ENCODE measurements at regions not wholly inside any gene's neighbourhood (a gene's known extent, or its start where the extent isn't known, plus 50 kb on each side); places are given as distances from the start of the nearest gene placed in this dataset.

- H3K27me3 ChIP-seq, result no peaks in the 10 kb centered on the region
- intact Hi-C loops (cut with DNase I), result no loop called here
- 50 to 64% methylated on average over 1 of the region's 1 CpG for WGBS, 2 donors
- ATAC-seq (no peak), DNase-seq (no peak), FAIRE-seq (no peak)
- no peak overlapping the region for H3K4me3 ChIP-seq
- no peaks in the 10 kb centered on the region for H3K36me3 ChIP-seq
- no peaks in the 10 kb centered on the region for H3K9me3 ChIP-seq
- no peaks in the 10 kb centered on the region for H3K4me1 ChIP-seq
- no peak for TF ChIP-seq CTCF (IDR thresholded peaks at IDR 0.05)
- H3K27ac ChIP-seq, result no peak overlapping the region
Observed at GRCh38 chr20:12670301-12670700, 338.5 kb upstream of the SPTLC3 start.

GRCh38 chr20:12673352-12673751, 335.4 kb upstream of the SPTLC3 start:
- intact Hi-C loops (cut with DNase I), result no loop called here
- Histone ChIP-seq H3K36me3 (no peaks in the 10 kb centered on the region), H3K4me1 (no peaks in the 10 kb centered on the region), H3K4me3 (no peak overlapping the region), H3K27me3 (no peaks in the 10 kb centered on the region), H3K9me3 (no peaks in the 10 kb centered on the region), H3K27ac (no peak overlapping the region)
- 52 to 57% methylated on average over 5 of the region's 5 CpGs for WGBS, 2 donors
- FAIRE-seq (no peak), DNase-seq (no peak), ATAC-seq (no peak)
- no peak for TF ChIP-seq CTCF (IDR thresholded peaks at IDR 0.05)

GRCh38 chr20:12677925-12678324, 330.8 kb upstream of the SPTLC3 start:
- FAIRE-seq, result no peak
- no peak for DNase-seq
- H3K4me1 ChIP-seq, result no peaks in the 10 kb centered on the region
- 57 to 74% methylated on average over 1 of the region's 1 CpG for WGBS, 2 donors
- H3K27ac ChIP-seq, result no peak overlapping the region
- H3K9me3 ChIP-seq, result no peaks in the 10 kb centered on the region
- H3K4me3 ChIP-seq, result no peak overlapping the region
- H3K27me3 ChIP-seq, result no peaks in the 10 kb centered on the region
- intact Hi-C loops (cut with DNase I), result no loop called here
- no peak for TF ChIP-seq CTCF (IDR thresholded peaks at IDR 0.05)
- no peak for ATAC-seq
- H3K36me3 ChIP-seq, result no peaks in the 10 kb centered on the region

GRCh38 chr20:12679447-12679846, 329.3 kb upstream of the SPTLC3 start:
- H3K9me3 ChIP-seq, result no peaks in the 10 kb centered on the region
- H3K4me3 ChIP-seq, result no peak overlapping the region
- intact Hi-C loops (cut with DNase I), result no loop called here
- H3K36me3 ChIP-seq, result no peaks in the 10 kb centered on the region
- FAIRE-seq (no peak), DNase-seq (no peak), ATAC-seq (no peak)
- no peaks in the 10 kb centered on the region for H3K4me1 ChIP-seq
- H3K27ac ChIP-seq, result no peak overlapping the region
- TF ChIP-seq CTCF (IDR thresholded peaks at IDR 0.05), result no peak
- no peaks in the 10 kb centered on the region for H3K27me3 ChIP-seq
- 78 to 85% methylated on average over 1 of the region's 1 CpG for WGBS, 2 donors

- no peaks in the 10 kb centered on the region for H3K4me1 ChIP-seq
- no peaks in the 10 kb centered on the region for H3K36me3 ChIP-seq
- no peak overlapping the region for H3K27ac ChIP-seq
- no peak for TF ChIP-seq CTCF (IDR thresholded peaks at IDR 0.05)
- FAIRE-seq (no peak), ATAC-seq (no peak), DNase-seq (no peak)
- H3K27me3 ChIP-seq, result no peaks in the 10 kb centered on the region
- H3K9me3 ChIP-seq, result no peaks in the 10 kb centered on the region
- intact Hi-C loops (cut with DNase I), result no loop called here
- H3K4me3 ChIP-seq, result no peak overlapping the region
Observed at GRCh38 chr20:12682613-12683012, 326.2 kb upstream of the SPTLC3 start.
